ENCODE measurements at regions not wholly inside any gene's neighbourhood (a gene's known extent, or its start where the extent isn't known, plus 50 kb on each side); places are given as distances from the start of the nearest gene placed in this dataset.

- in situ Hi-C loops (cut with HindIII; ENCODE audit: low sequenced_read_pairs), result no loop called here
- H3K4me3 ChIP-seq (ENCODE audit: low read depth, low read length), result no peak overlapping the region
- no peak for TF ChIP-seq CTCF (IDR thresholded peaks at IDR 0.05; ENCODE audit: low read depth, low read length, missing control alignments)
- DNase-seq (ENCODE audit: low read depth), result no peak
Measured at GRCh38 chr9:118521261-118521660, 817.1 kb downstream of the TLR4 start.

- DNase-seq (ENCODE audit: low read depth), result peak; percentile 60
- H3K4me3 ChIP-seq (ENCODE audit: low read depth, low read length), result no peak overlapping the region
- in situ Hi-C loops (cut with HindIII; ENCODE audit: low sequenced_read_pairs), result no loop called here
- peak; percentile 87 for TF ChIP-seq CTCF (IDR thresholded peaks at IDR 0.05; ENCODE audit: low read depth, low read length, missing control alignments)
Measured at GRCh38 chr9:118522093-118523028, 818.2 kb downstream of the TLR4 start.

- in situ Hi-C loops (cut with HindIII; ENCODE audit: low sequenced_read_pairs), result no loop called here
- DNase-seq (ENCODE audit: low read depth), result no peak
- no peak overlapping the region for H3K4me3 ChIP-seq (ENCODE audit: low read depth, low read length)
- no peak for TF ChIP-seq CTCF (IDR thresholded peaks at IDR 0.05; ENCODE audit: low read depth, low read length, missing control alignments)
Measured at GRCh38 chr9:118527261-118527660, 823.1 kb downstream of the TLR4 start.

GRCh38 chr9:118529210-118529609, 825.0 kb downstream of the TLR4 start:
- in situ Hi-C loops (cut with HindIII; ENCODE audit: low sequenced_read_pairs), result no loop called here
- DNase-seq (ENCODE audit: low read depth), result peak; percentile 9
- no peak for TF ChIP-seq CTCF (IDR thresholded peaks at IDR 0.05; ENCODE audit: low read depth, low read length, missing control alignments)
- H3K4me3 ChIP-seq (ENCODE audit: low read depth, low read length), result no peak overlapping the region

GRCh38 chr9:118529624-118530214, 825.5 kb downstream of the TLR4 start:
- in situ Hi-C loops (cut with HindIII; ENCODE audit: low sequenced_read_pairs), result no loop called here
- no peak for TF ChIP-seq CTCF (IDR thresholded peaks at IDR 0.05; ENCODE audit: low read depth, low read length, missing control alignments)
- DNase-seq (ENCODE audit: low read depth), result no peak
- no peak overlapping the region for H3K4me3 ChIP-seq (ENCODE audit: low read depth, low read length)

GRCh38 chr9:118532592-118532991, 828.4 kb downstream of the TLR4 start:
- no peak overlapping the region for H3K4me3 ChIP-seq (ENCODE audit: low read depth, low read length)
- in situ Hi-C loops (cut with HindIII; ENCODE audit: low sequenced_read_pairs), result no loop called here
- TF ChIP-seq CTCF (IDR thresholded peaks at IDR 0.05; ENCODE audit: low read depth, low read length, missing control alignments), result no peak
- DNase-seq (ENCODE audit: low read depth), result no peak
